Trophoblast cell (in vitro differentiated cells and primary cell): ENCODE measurements at regions not wholly inside any gene's neighbourhood (a gene's known extent, or its start where the extent isn't known, plus 50 kb on each side); places are given as distances from the start of the nearest gene placed in this dataset.

Experiments
- DNase-seq, 2 donors: peaks; one replicate each; pipeline ENCODE4 v3.0.0-alpha.2; 2016
- H2AFZ ChIP-seq: 2 replicates; pipeline ENCODE4 v1.6.1; 2013; ENCODE audit warnings: low read length, moderate library complexity, mild to moderate bottlenecking; ENCODE audit not compliant: insufficient read depth, poor library complexity
- H2AK5ac ChIP-seq: 2 replicates; pipeline ENCODE4 v1.6.1; 2013; ENCODE audit warnings: mild to moderate bottlenecking, low read length
- H2BK120ac ChIP-seq: 2 replicates; pipeline ENCODE4 v1.6.1; 2013; ENCODE audit warnings: low read length, mild to moderate bottlenecking, moderate library complexity; ENCODE audit not compliant: insufficient read depth, poor library complexity
- H2BK12ac ChIP-seq: 2 replicates; pipeline ENCODE4 v1.6.1; 2013; ENCODE audit warnings: mild to moderate bottlenecking, low read length, moderate library complexity
- H2BK5ac ChIP-seq: 2 replicates; pipeline ENCODE4 v1.6.1; 2013; ENCODE audit warnings: low read length, low read depth, moderate library complexity, mild to moderate bottlenecking; ENCODE audit not compliant: poor library complexity
- H3K14ac ChIP-seq: 2 replicates; pipeline ENCODE4 v1.6.1; 2013; ENCODE audit warnings: mild to moderate bottlenecking, low read length
- H3K18ac ChIP-seq: 2 replicates; pipeline ENCODE4 v1.6.1; 2013; ENCODE audit warnings: mild to moderate bottlenecking, low read length
- H3K23ac ChIP-seq: 2 replicates; pipeline ENCODE4 v1.6.1; 2013; ENCODE audit warnings: low read length
- H3K27ac ChIP-seq: 2 replicates; pipeline ENCODE4 v1.5.1; 2013; ENCODE audit warnings: low read depth, mild to moderate bottlenecking, inconsistent platforms, low read length, moderate library complexity
- H3K27me3 ChIP-seq: 2 replicates; pipeline ENCODE4 v1.6.1; 2013; ENCODE audit warnings: inconsistent platforms, mild to moderate bottlenecking, low read length, moderate library complexity; ENCODE audit not compliant: insufficient read depth
- H3K36me3 ChIP-seq, 2 experiments: 1 replicate in 1 of 2; 2 replicates in 1 of 2; pipeline ENCODE4 v1.6.1; 2013; ENCODE audit warnings: low read length in 2 of 2, mild to moderate bottlenecking in 2 of 2, moderate library complexity in 1 of 2; ENCODE audit not compliant: insufficient read depth in 2 of 2, control insufficient read depth in 1 of 2
- H3K4ac ChIP-seq: 2 replicates; pipeline ENCODE4 v1.6.1; 2013; ENCODE audit warnings: low read depth, mild to moderate bottlenecking, low read length, moderate library complexity
- H3K4me1 ChIP-seq, 2 experiments: 1 replicate in 1 of 2; 2 replicates in 1 of 2; pipeline ENCODE4 v1.6.1; 2013; ENCODE audit warnings: low read length in 2 of 2, mild to moderate bottlenecking in 2 of 2, moderate library complexity in 1 of 2; ENCODE audit not compliant: insufficient read depth in 2 of 2, control insufficient read depth in 1 of 2
- H3K4me2 ChIP-seq: 2 replicates; pipeline ENCODE4 v1.6.1; 2013; ENCODE audit warnings: inconsistent platforms, mild to moderate bottlenecking, low read length, moderate library complexity
- H3K4me3 ChIP-seq: 2 replicates; pipeline ENCODE4 v1.5.1; 2013; ENCODE audit warnings: mild to moderate bottlenecking, low read depth, low read length, inconsistent platforms
- H3K79me1 ChIP-seq: one replicate; pipeline ENCODE4 v1.6.1; 2013; ENCODE audit warnings: low read length
- H3K79me2 ChIP-seq: 2 replicates; pipeline ENCODE4 v1.6.1; 2013; ENCODE audit warnings: low read length, mild to moderate bottlenecking; ENCODE audit not compliant: control insufficient read depth, insufficient read depth, poor library complexity
- H3K9ac ChIP-seq: 2 replicates; pipeline ENCODE4 v1.6.1; 2013; ENCODE audit warnings: mild to moderate bottlenecking, low read length
- H3K9me3 ChIP-seq: 2 replicates; pipeline ENCODE4 v1.6.1; 2013; ENCODE audit warnings: low read depth, mild to moderate bottlenecking, control low read depth, inconsistent platforms, low read length; ENCODE audit not compliant: insufficient read depth
- H4K12ac ChIP-seq: 2 replicates; pipeline ENCODE4 v1.6.1; 2013; ENCODE audit warnings: low read depth, mild to moderate bottlenecking, low read length, moderate library complexity
- H4K8ac ChIP-seq: 2 replicates; pipeline ENCODE4 v1.6.1; 2013; ENCODE audit warnings: low read depth, mild to moderate bottlenecking, low read length, moderate library complexity
- H4K91ac ChIP-seq: one replicate; pipeline ENCODE4 v1.6.1; 2013; ENCODE audit warnings: low read depth, mild to moderate bottlenecking, low read length, moderate library complexity
- WGBS: extraction: QIAGEN DNeasy Blood & Tissue Kit; methylation state at CpG from one replicate; pipeline ENCODE4 v1.1.7; 2013; ENCODE audit warnings: missing lambda C conversion rate; ENCODE audit not compliant: insufficient read length, insufficient coverage; ENCODE audit errors: extremely low coverage; 5-methylcytosine and 5-hydroxymethylcytosine counted together

DNA sequence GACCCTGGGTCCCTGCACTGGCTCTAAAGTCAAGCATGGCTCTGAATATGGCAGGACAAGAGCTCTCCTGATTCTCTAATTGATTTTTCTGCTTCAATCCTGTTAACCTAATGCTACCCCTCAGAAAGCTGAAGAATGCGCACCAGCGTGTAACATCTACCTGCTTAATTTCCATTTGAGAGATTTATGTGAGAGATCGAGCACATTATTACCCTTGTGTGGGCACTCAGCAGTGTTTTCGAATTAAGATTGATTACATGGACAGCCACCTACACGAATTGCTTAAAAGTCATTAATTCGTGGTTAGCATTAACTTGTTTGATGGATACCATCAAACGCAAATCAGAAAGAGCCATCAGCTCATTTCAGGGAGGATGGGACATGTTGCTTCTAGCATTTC is 88.7 kb upstream of the PLPP4 start:
- no peak for DNase-seq
- Histone ChIP-seq H3K14ac (no peak overlapping the region), H4K8ac (no peak overlapping the region), H2BK5ac (no peak overlapping the region), H3K9ac (no peak overlapping the region), H3K36me3 (no peaks in the 10 kb centered on the region), H4K91ac (no peak overlapping the region), H3K79me2 (no peaks in the 10 kb centered on the region), H3K18ac (no peak overlapping the region), H3K27me3 (no peaks in the 10 kb centered on the region), H3K79me1 (no peaks in the 10 kb centered on the region), H2BK120ac (no peak overlapping the region), H3K4me3 (no peak overlapping the region), H3K4me1 (no peaks in the 10 kb centered on the region), H2AFZ (no peak overlapping the region), H3K9me3 (no peaks in the 10 kb centered on the region), H3K27ac (no peak overlapping the region), H2BK12ac (no peak overlapping the region), H4K12ac (no peak overlapping the region), H3K4me2 (no peak overlapping the region), H3K4ac (no peak overlapping the region), H2AK5ac (no peak overlapping the region), H3K23ac (no peak overlapping the region)
- no CpG with 5 or more reads among the region's 7 CpGs for WGBS

DNA sequence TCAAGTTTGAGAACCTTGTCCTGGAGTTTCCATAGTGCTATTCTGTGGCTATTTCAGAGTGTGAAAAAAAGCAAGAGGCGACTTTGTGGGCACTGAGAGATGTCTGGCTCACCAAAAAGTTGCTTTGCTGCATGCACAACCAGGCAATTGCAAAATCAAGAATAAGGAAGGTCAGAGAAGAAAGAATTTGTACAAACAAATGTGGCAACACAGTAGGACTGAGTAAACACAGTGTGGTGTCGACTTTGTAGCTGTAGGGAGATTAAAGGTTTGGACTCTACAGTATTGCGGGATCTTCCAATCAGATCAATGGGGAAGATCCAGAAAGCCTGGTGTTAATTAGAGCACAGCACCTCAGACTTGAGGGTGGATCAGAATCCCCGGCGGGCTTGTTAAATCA is 88.1 kb upstream of the PLPP4 start:
- Histone ChIP-seq H2BK120ac (no peak overlapping the region), H3K23ac (no peak overlapping the region), H3K9me3 (no peaks in the 10 kb centered on the region), H3K4me3 (no peak overlapping the region), H3K79me1 (no peaks in the 10 kb centered on the region), H3K18ac (no peak overlapping the region), H2AK5ac (no peak overlapping the region), H4K8ac (no peak overlapping the region), H3K14ac (no peak overlapping the region), H3K79me2 (no peaks in the 10 kb centered on the region), H3K4me1 (no peaks in the 10 kb centered on the region), H2AFZ (no peak overlapping the region), H4K91ac (no peak overlapping the region), H3K36me3 (no peaks in the 10 kb centered on the region), H4K12ac (no peak overlapping the region), H2BK12ac (no peak overlapping the region), H3K9ac (no peak overlapping the region), H3K27ac (no peak overlapping the region), H2BK5ac (no peak overlapping the region), H3K27me3 (no peaks in the 10 kb centered on the region), H3K4me2 (no peak overlapping the region), H3K4ac (no peak overlapping the region)
- no peak for DNase-seq
- no CpG with 5 or more reads among the region's 5 CpGs for WGBS

DNA sequence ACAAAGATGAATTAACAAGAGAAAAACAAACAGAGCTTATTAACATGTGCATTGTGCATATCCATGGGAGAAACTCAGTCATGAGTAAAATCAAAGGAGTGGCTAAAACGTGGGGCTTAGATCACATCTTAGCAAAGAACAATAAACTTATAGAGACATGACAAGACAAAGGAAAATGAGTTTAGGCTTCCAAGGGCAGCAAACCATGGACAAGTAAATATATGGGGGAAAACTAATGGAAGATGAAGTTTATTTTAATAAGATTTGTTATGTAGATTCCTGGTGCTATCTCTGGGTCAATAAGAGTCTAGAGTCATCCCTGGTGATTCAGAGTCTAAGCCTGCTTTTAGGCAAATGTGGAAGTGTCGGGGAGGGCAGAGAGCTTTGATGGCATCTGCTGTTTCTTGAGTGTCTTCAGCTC is 87.2 kb upstream of the PLPP4 start:
- no peak overlapping the region for H2AK5ac ChIP-seq
- no peak for DNase-seq
- H3K9me3 ChIP-seq = no peaks in the 10 kb centered on the region
- no peak overlapping the region for H3K4me2 ChIP-seq
- H2BK120ac ChIP-seq = no peak overlapping the region
- no peak overlapping the region for H2AFZ ChIP-seq
- H2BK12ac ChIP-seq = no peak overlapping the region
- no peak overlapping the region for H3K23ac ChIP-seq
- no peak overlapping the region for H3K14ac ChIP-seq
- no peak overlapping the region for H2BK5ac ChIP-seq
- H3K4ac ChIP-seq = no peak overlapping the region
- H3K27me3 ChIP-seq = no peaks in the 10 kb centered on the region
- H4K12ac ChIP-seq = no peak overlapping the region
- H3K4me3 ChIP-seq = no peak overlapping the region
- H3K18ac ChIP-seq = no peak overlapping the region
- WGBS = no CpG with 5 or more reads among the region's 2 CpGs
- no peak overlapping the region for H4K91ac ChIP-seq
- H3K79me1 ChIP-seq = no peaks in the 10 kb centered on the region
- H3K9ac ChIP-seq = no peak overlapping the region
- no peak overlapping the region for H4K8ac ChIP-seq
- no peaks in the 10 kb centered on the region for H3K79me2 ChIP-seq
- no peaks in the 10 kb centered on the region for H3K4me1 ChIP-seq
- no peak overlapping the region for H3K27ac ChIP-seq
- H3K36me3 ChIP-seq = no peaks in the 10 kb centered on the region

DNA sequence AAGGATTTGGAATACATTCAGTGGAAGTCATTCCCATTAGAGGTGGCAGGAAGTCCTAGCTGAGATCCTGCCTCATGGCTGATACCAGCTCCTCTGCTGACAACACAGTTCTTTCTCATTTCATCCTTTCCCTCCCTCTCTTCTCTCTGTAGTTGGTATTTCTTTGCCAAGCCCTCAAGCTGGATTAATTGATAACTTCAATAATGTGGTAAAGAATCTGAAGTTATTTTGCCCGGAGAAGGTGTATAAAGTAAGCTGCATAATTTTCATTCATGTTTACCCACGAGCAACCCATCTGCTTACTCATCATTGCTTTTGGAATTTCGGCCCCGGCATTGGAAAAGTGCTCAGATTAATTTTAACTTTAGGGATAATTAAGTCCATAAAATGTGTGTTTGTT is 85.2 kb upstream of the PLPP4 start:
- Histone ChIP-seq H2BK5ac (no peak overlapping the region), H3K14ac (no peak overlapping the region), H3K79me1 (no peaks in the 10 kb centered on the region), H3K23ac (no peak overlapping the region), H4K12ac (no peak overlapping the region), H3K4me1 (no peaks in the 10 kb centered on the region), H3K36me3 (no peaks in the 10 kb centered on the region), H2BK12ac (no peak overlapping the region), H3K9ac (no peak overlapping the region), H3K18ac (no peak overlapping the region), H3K4me3 (no peak overlapping the region), H3K27me3 (no peaks in the 10 kb centered on the region), H2AFZ (no peak overlapping the region), H3K27ac (no peak overlapping the region), H3K9me3 (no peaks in the 10 kb centered on the region), H4K91ac (no peak overlapping the region), H2BK120ac (no peak overlapping the region), H3K4ac (no peak overlapping the region), H4K8ac (no peak overlapping the region), H2AK5ac (no peak overlapping the region), H3K4me2 (no peak overlapping the region), H3K79me2 (no peaks in the 10 kb centered on the region)
- WGBS = no CpG with 5 or more reads among the region's 4 CpGs
- no peak for DNase-seq
